ENCODE measurements at regions not wholly inside any gene's neighbourhood (a gene's known extent, or its start where the extent isn't known, plus 50 kb on each side); places are given as distances from the start of the nearest gene placed in this dataset.

DNA sequence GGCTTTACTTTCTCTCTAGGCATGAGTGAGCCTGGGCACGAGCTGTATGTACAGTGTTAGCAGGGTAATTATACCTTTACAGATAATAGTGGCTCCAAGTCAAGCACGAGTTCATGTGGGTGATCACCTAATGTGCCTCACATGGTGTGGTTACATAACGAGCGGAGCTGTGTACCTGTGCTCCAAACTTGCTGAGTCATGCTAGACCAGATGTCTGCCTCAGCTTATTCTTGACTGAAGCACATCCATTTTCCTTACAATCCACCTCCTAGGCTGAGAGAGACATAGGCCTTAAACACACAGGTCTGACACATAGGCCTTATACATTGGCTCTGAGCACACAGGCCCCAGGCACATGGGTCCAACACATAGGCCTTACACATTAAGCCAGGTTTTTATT is 426.6 kb downstream of the GPAT3 start:
- TF ChIP-seq, protein P1, sequence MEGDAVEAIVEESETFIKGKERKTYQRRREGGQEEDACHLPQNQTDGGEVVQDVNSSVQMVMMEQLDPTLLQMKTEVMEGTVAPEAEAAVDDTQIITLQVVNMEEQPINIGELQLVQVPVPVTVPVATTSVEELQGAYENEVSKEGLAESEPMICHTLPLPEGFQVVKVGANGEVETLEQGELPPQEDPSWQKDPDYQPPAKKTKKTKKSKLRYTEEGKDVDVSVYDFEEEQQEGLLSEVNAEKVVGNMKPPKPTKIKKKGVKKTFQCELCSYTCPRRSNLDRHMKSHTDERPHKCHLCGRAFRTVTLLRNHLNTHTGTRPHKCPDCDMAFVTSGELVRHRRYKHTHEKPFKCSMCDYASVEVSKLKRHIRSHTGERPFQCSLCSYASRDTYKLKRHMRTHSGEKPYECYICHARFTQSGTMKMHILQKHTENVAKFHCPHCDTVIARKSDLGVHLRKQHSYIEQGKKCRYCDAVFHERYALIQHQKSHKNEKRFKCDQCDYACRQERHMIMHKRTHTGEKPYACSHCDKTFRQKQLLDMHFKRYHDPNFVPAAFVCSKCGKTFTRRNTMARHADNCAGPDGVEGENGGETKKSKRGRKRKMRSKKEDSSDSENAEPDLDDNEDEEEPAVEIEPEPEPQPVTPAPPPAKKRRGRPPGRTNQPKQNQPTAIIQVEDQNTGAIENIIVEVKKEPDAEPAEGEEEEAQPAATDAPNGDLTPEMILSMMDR (IDR thresholded peaks at IDR 0.05): no peak
- TF ChIP-seq POLR2A (IDR thresholded peaks at IDR 0.05): no peak
